ENCODE measurements at regions not wholly inside any gene's neighbourhood (a gene's known extent, or its start where the extent isn't known, plus 50 kb on each side); places are given as distances from the start of the nearest gene placed in this dataset.

DNA sequence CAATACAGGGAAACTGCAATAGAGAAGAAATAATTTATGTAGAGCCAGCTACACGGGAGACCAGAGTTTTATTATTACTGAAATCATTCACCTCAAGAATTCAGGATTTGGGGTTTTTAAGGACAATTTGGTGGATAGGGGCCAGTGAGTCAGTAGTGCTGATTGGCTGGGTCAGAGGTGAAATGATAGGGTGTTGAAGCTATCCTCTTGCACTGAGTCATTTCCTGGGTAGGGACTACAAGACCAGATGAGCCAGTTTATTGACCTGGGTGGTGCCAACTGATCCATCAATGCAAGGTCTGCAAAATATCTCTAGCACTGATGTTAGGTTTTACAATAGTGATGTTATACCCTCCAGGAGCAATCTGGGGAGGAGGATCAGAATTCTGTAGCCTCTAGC, 486.3 kb downstream of the LRIG3 start:
- ATAC-seq (no peak), DNase-seq (ENCODE audit: low read depth, low spot score) (no peak)
- intact Hi-C loops (cut with micrococcal nuclease; ENCODE audit: unreplicated experiment) (no loop called here), in situ Hi-C loops (cut with HindIII; ENCODE audit: low pct_unique_long_range_greater_than_20kb, low sequenced_read_pairs) (no loop called here)
- H3K27me3 ChIP-seq (ENCODE audit: control insufficient read depth, insufficient read depth, low read length), result no peaks in the 10 kb centered on the region
- TF ChIP-seq, protein P1, sequence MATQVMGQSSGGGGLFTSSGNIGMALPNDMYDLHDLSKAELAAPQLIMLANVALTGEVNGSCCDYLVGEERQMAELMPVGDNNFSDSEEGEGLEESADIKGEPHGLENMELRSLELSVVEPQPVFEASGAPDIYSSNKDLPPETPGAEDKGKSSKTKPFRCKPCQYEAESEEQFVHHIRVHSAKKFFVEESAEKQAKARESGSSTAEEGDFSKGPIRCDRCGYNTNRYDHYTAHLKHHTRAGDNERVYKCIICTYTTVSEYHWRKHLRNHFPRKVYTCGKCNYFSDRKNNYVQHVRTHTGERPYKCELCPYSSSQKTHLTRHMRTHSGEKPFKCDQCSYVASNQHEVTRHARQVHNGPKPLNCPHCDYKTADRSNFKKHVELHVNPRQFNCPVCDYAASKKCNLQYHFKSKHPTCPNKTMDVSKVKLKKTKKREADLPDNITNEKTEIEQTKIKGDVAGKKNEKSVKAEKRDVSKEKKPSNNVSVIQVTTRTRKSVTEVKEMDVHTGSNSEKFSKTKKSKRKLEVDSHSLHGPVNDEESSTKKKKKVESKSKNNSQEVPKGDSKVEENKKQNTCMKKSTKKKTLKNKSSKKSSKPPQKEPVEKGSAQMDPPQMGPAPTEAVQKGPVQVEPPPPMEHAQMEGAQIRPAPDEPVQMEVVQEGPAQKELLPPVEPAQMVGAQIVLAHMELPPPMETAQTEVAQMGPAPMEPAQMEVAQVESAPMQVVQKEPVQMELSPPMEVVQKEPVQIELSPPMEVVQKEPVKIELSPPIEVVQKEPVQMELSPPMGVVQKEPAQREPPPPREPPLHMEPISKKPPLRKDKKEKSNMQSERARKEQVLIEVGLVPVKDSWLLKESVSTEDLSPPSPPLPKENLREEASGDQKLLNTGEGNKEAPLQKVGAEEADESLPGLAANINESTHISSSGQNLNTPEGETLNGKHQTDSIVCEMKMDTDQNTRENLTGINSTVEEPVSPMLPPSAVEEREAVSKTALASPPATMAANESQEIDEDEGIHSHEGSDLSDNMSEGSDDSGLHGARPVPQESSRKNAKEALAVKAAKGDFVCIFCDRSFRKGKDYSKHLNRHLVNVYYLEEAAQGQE (IDR thresholded peaks at IDR 0.05; ENCODE audit: insufficient read depth in 1 of 2, low read depth in 2 of 2, low read length in 1 of 2), result no peak
- TF ChIP-seq SIN3A (IDR thresholded peaks at IDR 0.05; ENCODE audit: borderline replicate concordance, insufficient read depth, low read depth, low read length), result no peak
- no peak for TF ChIP-seq TCF7L2 (IDR thresholded peaks at IDR 0.05; ENCODE audit: low read depth, low read length)
- no peak for TF ChIP-seq POLR2AphosphoS5 (IDR thresholded peaks at IDR 0.05; ENCODE audit: low read depth, low read length)
- TF ChIP-seq, protein P2, sequence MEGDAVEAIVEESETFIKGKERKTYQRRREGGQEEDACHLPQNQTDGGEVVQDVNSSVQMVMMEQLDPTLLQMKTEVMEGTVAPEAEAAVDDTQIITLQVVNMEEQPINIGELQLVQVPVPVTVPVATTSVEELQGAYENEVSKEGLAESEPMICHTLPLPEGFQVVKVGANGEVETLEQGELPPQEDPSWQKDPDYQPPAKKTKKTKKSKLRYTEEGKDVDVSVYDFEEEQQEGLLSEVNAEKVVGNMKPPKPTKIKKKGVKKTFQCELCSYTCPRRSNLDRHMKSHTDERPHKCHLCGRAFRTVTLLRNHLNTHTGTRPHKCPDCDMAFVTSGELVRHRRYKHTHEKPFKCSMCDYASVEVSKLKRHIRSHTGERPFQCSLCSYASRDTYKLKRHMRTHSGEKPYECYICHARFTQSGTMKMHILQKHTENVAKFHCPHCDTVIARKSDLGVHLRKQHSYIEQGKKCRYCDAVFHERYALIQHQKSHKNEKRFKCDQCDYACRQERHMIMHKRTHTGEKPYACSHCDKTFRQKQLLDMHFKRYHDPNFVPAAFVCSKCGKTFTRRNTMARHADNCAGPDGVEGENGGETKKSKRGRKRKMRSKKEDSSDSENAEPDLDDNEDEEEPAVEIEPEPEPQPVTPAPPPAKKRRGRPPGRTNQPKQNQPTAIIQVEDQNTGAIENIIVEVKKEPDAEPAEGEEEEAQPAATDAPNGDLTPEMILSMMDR (IDR thresholded peaks at IDR 0.05), result no peak
- no peaks in the 10 kb centered on the region for H3K9me3 ChIP-seq (ENCODE audit: control insufficient read depth, insufficient read depth, low read depth, low read length)
- no peaks in the 10 kb centered on the region for H3K36me3 ChIP-seq (ENCODE audit: control insufficient read depth, insufficient read depth, low read length)
- ChIA-PET POLR2A (no interaction called here), CTCF (no interaction called here)
- no peak overlapping the region for H3K4me3 ChIP-seq (ENCODE audit: low read depth in 2 of 2, low read length in 2 of 2)
- H3K4me1 ChIP-seq (ENCODE audit: control insufficient read depth, insufficient read depth, low read length), result no peaks in the 10 kb centered on the region
- no peak overlapping the region for H3K27ac ChIP-seq (ENCODE audit: low read length)
- no TSS peak for BruUV-seq (replicated peaks)

DNA sequence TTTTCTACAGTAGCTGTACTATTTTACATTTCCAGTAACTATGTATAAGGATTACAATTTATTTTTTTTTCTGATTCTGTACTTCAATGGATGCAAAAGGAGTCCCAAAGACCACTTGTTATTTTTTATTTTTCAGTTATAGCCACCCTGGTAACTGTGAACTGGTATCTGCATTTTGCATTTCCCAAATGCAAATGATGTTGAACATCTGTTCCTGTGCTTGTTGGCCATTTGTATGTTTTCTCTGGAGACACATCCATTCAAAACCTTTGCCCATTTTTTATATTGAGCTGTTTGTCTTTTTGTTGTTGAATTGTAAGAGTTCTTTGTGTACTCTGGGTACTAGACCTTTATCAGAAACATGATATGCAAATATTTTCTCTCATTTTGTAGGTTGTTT, 485.6 kb downstream of the LRIG3 start:
- BruUV-seq (replicated peaks), result no TSS peak
- TF ChIP-seq, protein P1 (IDR thresholded peaks at IDR 0.05; ENCODE audit: insufficient read depth in 1 of 2, low read depth in 2 of 2, low read length in 1 of 2), result no peak
- TF ChIP-seq, protein P2 (IDR thresholded peaks at IDR 0.05), result no peak
- no peak for TF ChIP-seq POLR2AphosphoS5 (IDR thresholded peaks at IDR 0.05; ENCODE audit: low read depth, low read length)
- TF ChIP-seq SIN3A (IDR thresholded peaks at IDR 0.05; ENCODE audit: borderline replicate concordance, insufficient read depth, low read depth, low read length), result no peak
- TF ChIP-seq TCF7L2 (IDR thresholded peaks at IDR 0.05; ENCODE audit: low read depth, low read length), result no peak
- H3K27ac ChIP-seq (ENCODE audit: low read length), result no peak overlapping the region
- POLR2A ChIA-PET, result no interaction called here
- H3K4me1 ChIP-seq (ENCODE audit: control insufficient read depth, insufficient read depth, low read length), result no peaks in the 10 kb centered on the region
- intact Hi-C loops (cut with micrococcal nuclease; ENCODE audit: unreplicated experiment), result no loop called here
- H3K9me3 ChIP-seq (ENCODE audit: control insufficient read depth, insufficient read depth, low read depth, low read length), result no peaks in the 10 kb centered on the region
- no peak overlapping the region for H3K4me3 ChIP-seq (ENCODE audit: low read depth in 2 of 2, low read length in 2 of 2)
- DNase-seq (ENCODE audit: low read depth, low spot score) (no peak), ATAC-seq (no peak)
- H3K36me3 ChIP-seq (ENCODE audit: control insufficient read depth, insufficient read depth, low read length), result no peaks in the 10 kb centered on the region
- CTCF ChIA-PET, result no interaction called here
- H3K27me3 ChIP-seq (ENCODE audit: control insufficient read depth, insufficient read depth, low read length), result no peaks in the 10 kb centered on the region
- in situ Hi-C loops (cut with HindIII; ENCODE audit: low pct_unique_long_range_greater_than_20kb, low sequenced_read_pairs), result no loop called here

Data from Panc1 (cell line).